HG03558 (cell line): ENCODE measurements at regions not wholly inside any gene's neighbourhood (a gene's known extent, or its start where the extent isn't known, plus 50 kb on each side); places are given as distances from the start of the nearest gene placed in this dataset.
"Not testable (repeated sequence)": the region's sequence is repeated elsewhere in the genome, so short reads cannot be mapped to it uniquely, and the experiment has no call there.

Source experiments
- ATAC-seq: cut with Tn5 transposase; IDR thresholded peaks from one replicate; pipeline ENCODE4 v1.9.1; 2021; ENCODE audit warnings: moderate number of reproducible peaks; ENCODE audit not compliant: unreplicated experiment; ENCODE audit errors: extremely low read depth

DNA sequence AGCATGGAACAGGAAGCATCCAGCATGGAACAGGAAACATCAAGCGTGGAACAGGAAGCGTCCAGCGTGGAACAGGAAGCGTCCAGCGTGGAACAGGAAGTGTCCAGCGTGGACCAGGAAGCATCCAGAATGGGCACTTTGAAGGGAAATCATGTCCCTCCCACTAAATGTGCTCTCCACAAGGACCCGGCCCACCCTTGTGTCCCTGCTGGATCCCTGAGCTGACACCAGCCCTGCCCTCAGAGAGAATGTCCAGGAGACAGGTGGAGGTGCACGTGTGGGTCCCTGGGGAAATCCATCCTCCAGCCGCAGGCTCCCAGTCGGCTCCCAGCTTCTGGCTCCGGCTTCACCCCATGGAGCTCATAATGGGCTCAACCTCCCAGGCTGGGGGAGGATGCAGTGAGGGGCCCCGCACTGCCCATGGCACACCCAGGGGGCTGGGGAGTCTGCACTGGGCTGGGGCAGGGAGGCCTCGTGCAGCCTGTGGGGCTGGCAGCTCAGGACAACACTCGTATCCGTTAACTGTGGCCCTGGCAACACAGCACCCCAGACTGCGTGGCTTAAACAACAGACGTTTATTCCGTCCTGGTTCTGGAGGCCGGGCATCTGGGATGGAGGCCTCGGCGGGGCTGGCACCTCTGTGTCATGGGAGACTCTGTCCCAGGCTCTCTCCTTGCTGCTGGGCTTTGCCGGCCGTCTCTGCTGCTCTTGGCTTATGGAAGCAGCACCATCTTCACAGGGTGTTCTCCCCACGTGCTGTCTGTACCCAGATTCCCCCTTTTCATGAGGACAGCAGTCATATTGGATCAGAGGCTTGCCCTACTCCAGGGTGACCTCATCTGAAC, 104.8 kb downstream of the TMEM121 start:
- not testable (repeated sequence) for ATAC-seq

GRCh38 chr14:105632010-105632409, 105.6 kb downstream of the TMEM121 start:
- no peak for ATAC-seq

DNA sequence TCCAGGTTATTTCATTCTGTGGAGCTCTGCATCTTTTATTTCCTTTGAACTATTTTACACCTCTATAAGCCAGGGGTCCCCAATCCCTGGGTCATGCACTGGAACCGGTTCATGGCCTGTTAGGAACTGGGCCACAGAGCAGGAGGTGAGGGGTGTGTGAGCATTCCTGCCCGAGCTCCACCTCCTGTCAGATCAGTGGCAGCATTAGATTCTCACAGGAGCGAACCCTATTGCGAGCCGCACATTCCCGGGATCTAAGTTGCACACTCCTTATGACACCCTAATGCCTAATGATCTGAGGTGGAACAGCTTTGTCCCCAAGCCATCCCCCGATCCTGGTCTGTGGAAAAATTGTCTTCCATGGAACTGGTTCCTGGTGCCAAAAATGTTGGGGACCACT, 107.2 kb downstream of the TMEM121 start:
- not testable (repeated sequence) for ATAC-seq

DNA sequence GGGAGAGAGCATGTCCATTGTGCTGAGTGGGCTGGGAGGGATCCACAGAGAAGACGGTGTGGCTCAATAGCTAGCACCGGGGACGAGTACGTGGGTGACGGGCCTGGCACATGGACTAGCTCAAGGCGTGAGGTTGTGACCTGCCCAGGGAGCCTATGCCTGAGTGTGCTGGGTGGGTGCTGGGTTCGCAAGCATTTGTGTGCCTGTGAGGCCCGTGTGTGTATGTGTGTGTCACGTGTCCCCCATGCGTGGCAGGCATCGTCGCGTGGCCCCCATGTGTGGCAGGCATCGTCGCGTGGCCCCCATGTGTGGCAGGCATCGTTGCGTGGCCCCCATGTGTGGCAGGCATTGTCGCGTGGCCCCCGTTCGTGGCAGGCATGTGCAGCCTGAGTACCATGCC, 109.2 kb downstream of the TMEM121 start:
- no peak for ATAC-seq

GRCh38 chr14:105636021-105636420, 109.6 kb downstream of the TMEM121 start:
- not testable (repeated sequence) for ATAC-seq

GRCh38 chr14:105636935-105637334, 110.6 kb downstream of the TMEM121 start:
- ATAC-seq, result no peak

GRCh38 chr14:105637345-105637744, 111.0 kb downstream of the TMEM121 start:
- ATAC-seq, result not testable (repeated sequence)

- ATAC-seq, result not testable (repeated sequence)
Measured at GRCh38 chr14:105639969-105640931, 113.9 kb downstream of the TMEM121 start.

GRCh38 chr14:105641075-105641937, 114.9 kb downstream of the TMEM121 start:
- ATAC-seq, result no peak

DNA sequence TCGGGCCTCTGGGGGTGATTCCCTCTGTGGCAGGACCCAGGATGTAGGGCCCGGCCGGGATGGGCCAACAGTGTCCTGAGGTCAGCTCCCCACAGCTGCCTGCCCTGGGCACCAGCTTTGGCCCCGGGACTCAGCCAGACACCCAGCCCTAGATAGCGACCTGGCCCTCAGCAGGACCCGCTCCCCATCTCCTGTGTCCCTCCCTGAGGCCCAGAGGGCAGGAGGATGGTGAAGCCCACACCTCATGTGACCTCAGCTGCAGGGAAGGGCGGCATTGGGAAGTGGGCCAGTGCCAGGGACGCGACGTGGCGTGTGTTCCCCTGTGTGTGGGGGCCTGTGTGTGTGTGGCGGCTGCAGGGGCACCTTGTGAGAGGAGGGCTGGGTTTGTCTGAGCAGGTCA, 115.6 kb downstream of the TMEM121 start:
- ATAC-seq, result not testable (repeated sequence)

DNA sequence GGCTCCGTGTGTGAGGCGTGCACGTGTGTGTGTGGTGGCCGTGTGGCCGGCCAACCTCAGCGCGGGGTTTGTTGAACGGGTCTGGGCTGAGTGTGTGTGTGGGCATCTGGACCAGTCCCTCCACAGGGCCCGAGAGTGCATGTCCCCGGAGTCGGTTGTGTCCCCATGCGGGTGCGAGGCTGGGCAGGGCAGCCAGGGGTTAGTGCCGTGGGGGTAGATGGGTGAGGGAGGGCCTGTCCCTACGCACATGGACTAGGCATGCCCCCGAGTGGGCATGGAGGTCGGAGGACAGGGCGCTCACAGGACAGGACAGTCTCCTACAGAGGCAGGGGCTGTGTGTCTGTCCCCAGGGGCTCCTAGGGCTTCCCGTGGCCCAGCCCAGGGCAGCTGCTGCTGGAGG, 116.1 kb downstream of the TMEM121 start:
- ATAC-seq, result not testable (repeated sequence)

GRCh38 chr14:105643406-105644052, 117.1 kb downstream of the TMEM121 start:
- ATAC-seq, result not testable (repeated sequence)

GRCh38 chr14:105644053-105644435, 117.7 kb downstream of the TMEM121 start:
- not testable (repeated sequence) for ATAC-seq

DNA sequence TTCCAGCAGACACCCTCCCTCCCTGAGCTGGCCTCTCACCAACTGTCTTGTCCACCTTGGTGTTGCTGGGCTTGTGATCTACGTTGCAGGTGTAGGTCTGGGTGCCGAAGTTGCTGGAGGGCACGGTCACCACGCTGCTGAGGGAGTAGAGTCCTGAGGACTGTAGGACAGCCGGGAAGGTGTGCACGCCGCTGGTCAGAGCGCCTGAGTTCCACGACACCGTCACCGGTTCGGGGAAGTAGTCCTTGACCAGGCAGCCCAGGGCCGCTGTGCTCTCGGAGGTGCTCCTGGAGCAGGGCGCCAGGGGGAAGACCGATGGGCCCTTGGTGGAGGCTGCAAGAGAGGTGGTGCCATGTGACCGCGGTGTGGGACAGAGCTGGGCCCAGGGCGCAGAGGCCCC, 118.1 kb downstream of the TMEM121 start:
- not testable (repeated sequence) for ATAC-seq

GRCh38 chr14:105644891-105645290, 118.5 kb downstream of the TMEM121 start:
- ATAC-seq, result not testable (repeated sequence)

- not testable (repeated sequence) for ATAC-seq
Measured at GRCh38 chr14:105645389-105645788, 119.0 kb downstream of the TMEM121 start.

GRCh38 chr14:105646175-105646574, 119.8 kb downstream of the TMEM121 start:
- no peak for ATAC-seq

GRCh38 chr14:105646711-105647281, 120.4 kb downstream of the TMEM121 start:
- not testable (repeated sequence) for ATAC-seq

- ATAC-seq, result not testable (repeated sequence)
Measured at GRCh38 chr14:105647426-105647783, 121.0 kb downstream of the TMEM121 start.
